ENCODE measurements at regions not wholly inside any gene's neighbourhood (a gene's known extent, or its start where the extent isn't known, plus 50 kb on each side); places are given as distances from the start of the nearest gene placed in this dataset.

DNA sequence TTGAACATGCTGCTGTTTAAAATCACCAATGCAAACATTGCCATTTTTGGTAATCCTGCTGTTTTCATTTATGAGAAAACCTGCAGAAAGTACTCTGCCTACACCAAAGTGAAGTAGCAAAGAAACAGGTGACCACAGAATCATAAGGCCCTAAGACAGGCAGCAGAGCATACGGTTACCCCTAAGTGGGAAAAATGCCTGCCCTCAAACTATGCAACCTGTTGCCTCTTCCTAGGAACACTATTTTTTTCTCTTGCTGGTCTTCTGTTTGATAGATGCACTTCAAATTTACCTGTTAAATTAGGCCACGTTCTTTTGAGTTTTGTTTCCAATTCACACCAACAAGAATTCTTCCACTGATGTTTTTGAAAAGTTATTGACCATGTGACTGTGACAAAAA, 89.5 kb upstream of the RAB4A start:
- FAIRE-seq (no peak), DNase-seq (ENCODE audit: insufficient read length, low spot score) (no peak)
- TF ChIP-seq, protein P1, sequence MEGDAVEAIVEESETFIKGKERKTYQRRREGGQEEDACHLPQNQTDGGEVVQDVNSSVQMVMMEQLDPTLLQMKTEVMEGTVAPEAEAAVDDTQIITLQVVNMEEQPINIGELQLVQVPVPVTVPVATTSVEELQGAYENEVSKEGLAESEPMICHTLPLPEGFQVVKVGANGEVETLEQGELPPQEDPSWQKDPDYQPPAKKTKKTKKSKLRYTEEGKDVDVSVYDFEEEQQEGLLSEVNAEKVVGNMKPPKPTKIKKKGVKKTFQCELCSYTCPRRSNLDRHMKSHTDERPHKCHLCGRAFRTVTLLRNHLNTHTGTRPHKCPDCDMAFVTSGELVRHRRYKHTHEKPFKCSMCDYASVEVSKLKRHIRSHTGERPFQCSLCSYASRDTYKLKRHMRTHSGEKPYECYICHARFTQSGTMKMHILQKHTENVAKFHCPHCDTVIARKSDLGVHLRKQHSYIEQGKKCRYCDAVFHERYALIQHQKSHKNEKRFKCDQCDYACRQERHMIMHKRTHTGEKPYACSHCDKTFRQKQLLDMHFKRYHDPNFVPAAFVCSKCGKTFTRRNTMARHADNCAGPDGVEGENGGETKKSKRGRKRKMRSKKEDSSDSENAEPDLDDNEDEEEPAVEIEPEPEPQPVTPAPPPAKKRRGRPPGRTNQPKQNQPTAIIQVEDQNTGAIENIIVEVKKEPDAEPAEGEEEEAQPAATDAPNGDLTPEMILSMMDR (IDR thresholded peaks at IDR 0.05; ENCODE audit: insufficient read depth, missing control alignments) = no peak

GRCh38 chr1:229183588-229183987, 87.3 kb upstream of the RAB4A start:
- no peak for FAIRE-seq
- TF ChIP-seq, protein P1 (IDR thresholded peaks at IDR 0.05; ENCODE audit: insufficient read depth, missing control alignments) = no peak
- no peak for DNase-seq (ENCODE audit: insufficient read length, low spot score)

DNA sequence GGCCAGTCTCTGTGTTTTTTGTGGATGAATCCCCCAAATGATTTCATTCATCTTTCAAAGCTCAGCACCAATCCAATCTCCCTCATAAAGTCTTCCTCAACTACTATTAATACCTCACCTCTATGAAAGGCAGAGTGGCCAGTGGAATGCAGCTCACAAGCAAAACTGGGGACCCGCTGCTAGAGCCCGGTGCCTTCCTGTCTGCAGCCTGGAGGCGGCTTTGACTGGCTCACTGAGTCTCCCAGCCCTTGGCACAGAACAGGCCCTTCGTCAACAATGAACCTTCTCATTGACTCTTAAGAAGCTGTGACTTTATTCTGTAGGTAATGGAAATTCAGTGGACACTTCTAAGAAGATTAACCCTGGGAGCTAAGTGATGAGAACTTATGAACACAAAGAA, 86.8 kb upstream of the RAB4A start:
- DNase-seq (ENCODE audit: insufficient read length, low spot score) (no peak), FAIRE-seq (no peak)
- TF ChIP-seq, protein P1 (IDR thresholded peaks at IDR 0.05; ENCODE audit: insufficient read depth, missing control alignments) = no peak

- DNase-seq (ENCODE audit: insufficient read length, low spot score) = no peak
- no peak for FAIRE-seq
- TF ChIP-seq, protein P1 (IDR thresholded peaks at IDR 0.05; ENCODE audit: insufficient read depth, missing control alignments) = no peak
These were observed 84.9 kb upstream of the RAB4A start for GRCh38 chr1:229185963-229186362.

DNA sequence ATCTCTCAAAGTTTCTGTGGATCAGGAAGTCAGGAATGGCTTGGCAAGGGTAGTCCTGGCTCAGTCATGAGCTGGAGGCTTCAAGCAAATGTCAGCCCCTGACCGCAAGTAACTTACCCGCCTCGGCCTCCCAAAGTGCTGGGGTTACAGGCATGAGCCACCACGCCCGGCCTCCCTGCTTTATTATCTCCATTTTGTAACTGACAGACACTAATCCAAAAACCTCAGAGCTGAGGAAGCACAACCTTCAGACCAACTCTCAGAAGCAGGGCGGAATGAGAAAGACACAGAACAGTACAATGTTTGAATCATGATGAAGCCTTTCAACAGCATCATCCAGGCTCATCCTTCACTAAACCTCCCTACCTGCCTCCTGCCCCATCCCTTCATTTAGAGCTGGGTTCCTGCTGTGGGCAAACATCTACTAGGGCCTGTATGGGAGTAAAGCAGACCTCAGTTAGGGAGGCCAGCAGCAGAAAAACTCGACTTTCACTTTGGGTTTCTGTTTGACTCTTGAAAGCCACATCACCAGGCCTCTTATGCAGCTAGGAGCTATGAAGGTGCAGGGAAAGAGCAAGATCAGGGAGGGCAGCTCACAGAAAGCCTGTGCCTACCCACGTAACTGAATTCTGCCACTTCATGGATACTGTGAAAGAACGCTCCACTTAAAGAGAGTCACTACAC, 84.4 kb upstream of the RAB4A start:
- DNase-seq (ENCODE audit: insufficient read length, low spot score) = no peak
- TF ChIP-seq, protein P1 (IDR thresholded peaks at IDR 0.05; ENCODE audit: insufficient read depth, missing control alignments) = no peak
- FAIRE-seq = no peak

- TF ChIP-seq, protein P1 (IDR thresholded peaks at IDR 0.05; ENCODE audit: insufficient read depth, missing control alignments) = no peak
- no peak for FAIRE-seq
- no peak for DNase-seq (ENCODE audit: insufficient read length, low spot score)
These were observed 80.8 kb upstream of the RAB4A start for GRCh38 chr1:229190057-229190575.

DNA sequence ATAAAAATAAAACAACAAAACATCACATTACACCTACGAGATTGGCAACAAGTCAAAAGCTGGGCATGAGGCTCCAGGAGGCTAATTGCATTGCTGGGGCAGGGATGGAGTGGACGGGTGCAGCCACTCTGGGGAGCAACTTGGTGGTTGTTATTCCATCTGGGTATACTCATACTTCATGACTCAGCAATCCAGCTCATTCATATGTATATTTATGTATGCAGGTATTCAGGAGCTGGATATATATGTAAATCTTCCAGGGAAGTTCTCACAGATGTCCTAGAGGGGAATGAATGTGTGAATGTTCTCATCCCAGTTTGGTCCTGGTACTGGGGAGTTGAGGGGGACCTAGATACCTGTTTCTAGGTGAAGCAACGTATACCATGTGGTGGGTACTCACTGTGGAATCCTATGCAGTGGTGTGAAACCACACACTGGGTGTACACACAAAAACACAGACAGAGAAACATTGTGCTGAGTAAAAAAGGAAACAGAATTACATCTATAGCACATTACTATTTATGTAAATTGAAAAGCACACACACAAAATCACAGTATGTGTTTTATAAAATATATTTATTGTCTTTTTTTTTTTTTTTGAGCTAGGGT, 79.7 kb upstream of the RAB4A start:
- FAIRE-seq (peak; percentile 38), DNase-seq (ENCODE audit: insufficient read length, low spot score) (no peak)
- TF ChIP-seq, protein P1 (IDR thresholded peaks at IDR 0.05; ENCODE audit: insufficient read depth, missing control alignments) = no peak
